ENCODE measurements at regions not wholly inside any gene's neighbourhood (a gene's known extent, or its start where the extent isn't known, plus 50 kb on each side); places are given as distances from the start of the nearest gene placed in this dataset.

DNA sequence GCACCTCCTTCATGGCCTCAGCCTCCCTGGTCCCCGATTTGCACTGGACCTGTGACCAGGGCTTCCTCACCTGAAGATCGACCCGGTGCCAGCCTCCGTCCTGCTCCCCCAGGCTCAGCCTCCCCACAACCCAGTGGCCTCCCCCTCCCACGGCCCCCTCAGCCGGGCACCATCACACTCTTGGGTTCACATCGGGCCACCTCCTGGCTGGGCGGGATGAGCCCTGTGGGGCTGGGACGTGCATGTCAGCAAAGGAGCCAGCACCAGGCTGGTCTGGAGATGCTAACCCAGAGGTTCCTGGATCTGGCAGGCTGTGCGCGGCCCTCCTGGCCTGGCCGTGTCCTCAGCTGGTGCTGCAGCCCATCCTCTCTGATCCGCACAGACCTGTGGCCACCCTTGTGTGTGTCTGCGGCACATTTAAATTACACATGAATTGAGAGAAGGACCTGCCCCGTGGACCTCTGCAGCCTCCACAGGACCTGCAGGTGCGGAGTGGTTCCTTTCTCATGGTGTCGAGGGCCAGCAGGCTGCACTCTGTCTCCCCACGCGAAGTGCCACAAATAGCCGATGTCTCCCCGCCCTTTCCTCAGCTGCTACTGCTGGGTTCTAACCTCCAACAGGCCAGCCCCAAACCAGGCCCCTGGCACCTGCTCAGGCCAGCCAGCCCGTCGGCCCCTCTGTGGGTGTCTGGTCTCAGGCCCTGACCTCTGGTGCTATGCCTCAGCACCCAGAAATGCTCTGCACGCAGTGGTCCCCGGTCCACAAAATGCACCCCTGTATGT, 237.5 kb downstream of the ERMARD start:
- no peak for DNase-seq

DNA sequence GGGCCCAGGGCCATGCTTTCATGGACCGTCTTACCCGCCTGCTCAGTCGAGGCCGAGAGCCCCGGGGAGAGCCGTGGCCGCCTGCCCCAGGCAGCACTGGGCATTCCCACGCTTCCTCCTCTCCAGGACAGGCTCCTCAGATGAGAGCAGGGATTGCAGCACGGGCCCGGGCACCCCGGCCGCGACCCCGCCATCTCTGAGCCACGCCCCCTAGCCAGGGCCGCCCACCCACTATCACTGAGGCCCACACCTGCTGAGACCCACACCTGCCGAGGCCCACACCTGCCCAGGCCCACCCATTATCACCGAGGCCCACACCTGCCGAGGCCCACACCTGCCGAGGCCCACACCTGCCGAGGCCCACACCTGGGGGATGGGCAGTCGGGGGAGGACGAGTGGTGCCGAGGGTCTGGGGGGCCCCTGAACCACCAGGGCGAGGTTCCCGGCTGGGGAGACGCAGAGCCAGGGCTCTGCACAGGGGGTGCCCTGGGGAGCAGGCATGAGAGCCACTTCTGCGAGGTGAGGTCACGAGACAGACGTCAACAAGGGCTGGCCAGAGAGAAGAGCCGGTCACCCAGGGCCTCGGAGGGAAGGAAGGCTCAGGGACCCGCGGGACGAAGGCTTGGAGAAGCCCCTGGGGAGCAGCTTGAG, 235.6 kb downstream of the ERMARD start:
- DNase-seq = no peak

DNA sequence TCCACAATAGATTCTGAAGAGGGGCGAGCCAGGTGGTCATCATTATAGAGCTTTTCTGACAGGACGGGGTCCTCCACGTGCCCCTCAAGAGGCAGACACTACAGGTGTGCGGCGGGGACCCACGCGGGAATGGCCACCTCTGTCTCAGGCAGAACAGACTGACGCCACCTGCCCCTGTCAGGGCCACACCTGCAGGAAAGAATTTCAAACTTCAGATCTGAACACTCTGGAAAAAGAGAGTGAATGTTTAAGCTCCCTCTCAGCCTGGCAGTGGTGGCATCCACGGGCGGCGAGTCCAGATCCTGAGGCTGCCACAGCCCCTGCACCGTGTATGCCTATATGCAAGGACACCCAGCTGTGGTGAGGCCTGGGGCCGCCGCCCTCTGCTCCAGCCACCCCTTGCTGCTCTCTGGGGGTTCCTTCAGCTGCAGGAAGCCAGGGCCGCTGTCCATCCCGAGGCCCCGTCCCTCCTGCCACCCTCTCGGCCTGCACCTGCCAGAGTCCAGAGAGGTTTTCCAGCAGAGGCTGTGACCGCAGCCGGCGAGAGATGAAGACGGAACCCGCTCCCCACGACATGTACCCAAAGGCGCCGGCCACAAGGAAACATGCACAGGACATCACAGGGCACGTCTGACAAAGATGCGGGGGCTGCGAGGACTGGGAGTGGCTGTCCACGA, 234.9 kb downstream of the ERMARD start:
- DNase-seq = no peak

DNA sequence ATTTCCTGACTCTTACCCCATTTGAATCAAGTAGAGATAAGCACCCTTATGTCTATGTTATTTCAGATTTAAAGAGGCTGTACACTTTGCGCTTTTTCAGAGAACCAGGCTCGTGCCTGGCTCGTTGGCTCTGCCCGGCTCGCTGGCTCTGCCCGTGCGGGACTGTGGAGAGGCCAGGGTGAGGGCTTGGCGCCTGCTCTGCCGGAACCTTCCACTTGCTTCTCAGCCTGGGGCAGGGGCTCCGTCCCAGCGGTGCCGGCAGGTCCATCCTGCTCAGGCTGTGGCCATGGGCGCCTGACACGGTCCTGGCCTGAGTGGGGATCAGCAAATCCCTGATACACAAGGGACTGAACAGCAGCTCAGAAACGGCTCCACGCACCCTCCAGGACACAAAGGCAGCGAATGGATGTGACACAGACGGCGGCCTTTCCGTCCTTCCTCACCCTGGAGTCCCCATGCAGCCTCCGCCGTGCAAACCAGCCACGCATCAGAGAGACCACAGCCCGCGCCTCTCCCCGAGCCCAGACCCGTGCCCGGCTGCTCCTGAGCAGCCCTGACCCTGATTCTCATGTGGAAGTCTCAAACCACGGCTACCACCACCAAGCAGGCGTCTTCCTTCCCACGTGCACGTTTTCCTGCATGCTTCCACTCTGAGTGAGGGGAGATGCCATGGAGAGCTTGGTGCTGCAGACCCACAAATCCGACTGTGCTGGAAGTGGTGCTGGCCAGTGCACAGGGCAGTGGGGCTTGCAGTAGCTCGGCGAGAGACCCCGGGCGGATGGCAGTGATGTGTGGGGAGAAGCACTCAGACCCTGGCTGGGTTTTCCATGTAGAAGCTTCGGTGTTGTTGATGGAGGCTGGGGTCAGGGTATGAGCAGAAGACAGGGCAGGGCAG, 233.9 kb downstream of the ERMARD start:
- no peak for DNase-seq

DNA sequence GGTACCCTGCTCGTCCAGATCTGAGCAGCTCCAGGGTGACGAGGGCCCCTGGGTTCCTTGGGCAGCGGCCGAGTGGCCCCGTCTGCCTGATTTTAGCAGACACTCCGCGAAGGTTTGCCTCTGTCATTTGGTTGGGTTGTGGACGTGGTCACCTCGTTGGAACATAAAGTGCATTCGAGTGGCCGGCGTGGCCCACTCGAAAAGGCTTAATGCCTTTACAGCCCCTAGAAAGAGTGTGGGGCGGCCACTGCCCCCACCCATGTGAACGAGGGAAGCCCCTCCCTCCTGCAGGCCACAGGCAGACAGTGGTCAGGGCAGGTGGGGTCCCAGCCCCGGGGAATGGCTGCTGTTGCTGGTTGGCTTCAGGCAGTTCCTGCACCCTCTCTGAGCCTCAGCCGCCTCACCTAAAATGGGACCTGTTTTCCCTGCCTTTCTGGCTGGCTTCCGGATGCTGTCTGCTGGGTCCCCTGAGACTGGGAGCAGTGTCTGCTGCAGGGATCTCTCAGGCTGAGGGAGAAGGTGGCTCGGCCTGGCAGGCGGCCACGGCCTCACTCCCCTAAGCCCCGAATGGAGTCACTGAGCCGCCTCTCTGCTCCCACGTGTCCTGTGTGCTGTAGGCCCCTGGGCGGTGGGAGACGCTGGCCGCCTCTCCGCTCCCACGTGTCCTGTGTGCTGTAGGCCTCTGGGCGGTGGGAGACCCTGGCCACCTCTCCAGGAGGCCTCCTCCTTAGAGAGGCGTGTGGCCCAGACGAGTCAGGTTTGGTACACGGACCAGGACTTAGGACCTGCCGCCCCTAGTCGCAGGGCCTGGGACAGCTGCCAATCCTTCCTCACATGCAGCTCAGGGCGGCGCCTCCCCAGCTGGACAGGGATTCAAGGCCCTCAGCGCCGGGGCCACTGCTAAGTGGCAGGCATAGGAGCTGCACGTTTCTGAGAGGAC, 233.0 kb downstream of the ERMARD start:
- DNase-seq = no peak

DNA sequence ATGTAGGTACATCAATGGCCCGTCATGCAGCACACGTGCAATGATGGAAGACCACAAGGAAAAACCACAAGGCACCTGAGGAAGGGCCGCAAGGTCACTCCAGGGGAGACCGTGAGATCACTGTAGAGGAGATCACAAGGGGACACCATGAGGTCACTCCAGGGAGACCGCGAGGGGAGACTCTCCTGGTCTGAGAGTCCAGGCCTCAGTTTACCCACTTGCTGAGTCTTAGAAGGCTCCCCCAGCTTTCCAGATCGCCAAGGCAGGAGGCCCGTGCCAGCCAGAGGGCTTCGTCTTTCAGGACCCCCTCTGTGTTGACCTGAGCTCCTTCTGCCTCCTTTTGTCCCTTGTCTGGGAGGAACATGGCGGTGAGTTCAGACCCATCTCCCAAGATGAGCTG, 232.2 kb downstream of the ERMARD start:
- DNase-seq = no peak

DNA sequence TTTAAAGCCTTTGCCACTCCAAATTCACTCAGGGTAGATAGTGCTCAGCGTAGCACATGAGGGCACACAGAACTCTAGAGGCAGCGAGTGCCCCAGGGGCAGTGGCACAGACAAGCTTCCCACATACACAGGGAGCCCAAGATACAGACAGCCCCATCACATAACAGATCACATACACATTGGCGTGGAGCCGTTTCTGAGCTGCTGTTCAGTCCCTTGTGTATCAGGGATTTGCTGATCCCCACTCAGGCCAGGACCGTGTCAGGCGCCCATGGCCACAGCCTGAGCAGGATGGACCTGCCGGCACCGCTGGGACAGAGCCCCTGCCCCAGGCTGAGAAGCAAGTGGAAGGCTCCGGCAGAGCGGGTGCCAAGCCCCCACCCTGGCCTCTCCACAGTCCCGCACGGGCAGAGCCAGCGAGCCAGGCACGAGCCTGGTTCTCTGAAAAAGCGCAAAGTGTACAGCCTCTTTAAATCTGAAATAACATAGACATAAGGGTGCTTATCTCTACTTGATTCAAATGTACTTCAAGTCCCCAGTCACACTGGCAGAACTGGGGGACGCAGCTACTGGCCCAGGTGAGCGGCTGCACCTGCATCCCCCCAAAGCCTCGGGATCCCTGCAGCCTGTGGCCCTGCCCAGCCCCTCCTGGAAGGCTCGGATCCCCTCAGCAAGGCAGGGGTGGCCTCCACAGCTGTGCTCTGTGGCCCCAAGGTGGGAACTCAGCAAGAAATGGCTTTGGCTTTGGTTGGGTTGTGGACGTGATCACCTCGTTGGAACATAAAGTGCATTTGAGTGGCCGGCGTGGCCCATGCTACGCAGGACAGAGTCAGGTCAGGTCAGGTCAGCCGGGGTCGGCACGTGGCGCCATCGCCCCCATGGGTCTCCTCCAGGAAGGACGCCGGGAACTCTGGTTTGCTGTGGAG, 231.3 kb downstream of the ERMARD start:
- DNase-seq = no peak

DNA sequence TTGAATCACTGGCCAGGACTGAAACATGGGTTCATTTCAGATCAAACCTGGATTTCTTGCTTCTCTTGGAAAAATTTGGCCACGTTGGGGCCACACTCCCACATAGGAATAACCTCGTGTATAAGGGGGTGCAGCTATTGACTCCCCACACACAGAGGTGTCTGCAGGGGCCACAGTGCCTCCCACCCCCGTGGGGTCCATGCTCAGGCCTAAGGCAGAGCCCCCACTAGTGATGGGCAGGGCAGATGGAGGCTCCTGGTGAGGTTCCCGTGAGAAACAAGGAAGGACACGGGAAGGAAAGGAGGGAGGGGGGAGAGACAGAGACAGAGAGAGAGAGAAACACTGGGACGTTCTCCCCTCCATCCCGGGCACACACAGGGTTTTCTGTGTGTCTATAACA, 230.5 kb downstream of the ERMARD start:
- no peak for DNase-seq

DNA sequence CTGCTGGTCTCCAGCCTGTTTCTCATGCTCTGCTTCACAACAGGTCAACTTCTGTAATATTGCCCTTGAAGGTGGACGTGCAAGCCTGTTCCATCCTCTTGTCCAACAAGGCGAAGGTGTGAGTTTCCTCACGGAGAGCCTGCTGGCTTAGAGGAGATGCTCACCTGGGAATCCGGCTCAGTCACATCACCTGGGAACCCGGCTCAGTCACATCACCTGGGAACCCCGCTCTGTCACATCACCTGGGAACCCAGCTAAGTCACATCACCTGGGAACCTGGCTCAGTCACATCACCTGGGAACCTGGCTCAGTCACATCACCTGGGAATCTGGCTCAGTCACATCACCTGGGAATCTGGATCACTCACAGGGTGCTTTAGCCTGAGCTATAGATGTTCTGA, 230.1 kb downstream of the ERMARD start:
- no peak for DNase-seq

DNA sequence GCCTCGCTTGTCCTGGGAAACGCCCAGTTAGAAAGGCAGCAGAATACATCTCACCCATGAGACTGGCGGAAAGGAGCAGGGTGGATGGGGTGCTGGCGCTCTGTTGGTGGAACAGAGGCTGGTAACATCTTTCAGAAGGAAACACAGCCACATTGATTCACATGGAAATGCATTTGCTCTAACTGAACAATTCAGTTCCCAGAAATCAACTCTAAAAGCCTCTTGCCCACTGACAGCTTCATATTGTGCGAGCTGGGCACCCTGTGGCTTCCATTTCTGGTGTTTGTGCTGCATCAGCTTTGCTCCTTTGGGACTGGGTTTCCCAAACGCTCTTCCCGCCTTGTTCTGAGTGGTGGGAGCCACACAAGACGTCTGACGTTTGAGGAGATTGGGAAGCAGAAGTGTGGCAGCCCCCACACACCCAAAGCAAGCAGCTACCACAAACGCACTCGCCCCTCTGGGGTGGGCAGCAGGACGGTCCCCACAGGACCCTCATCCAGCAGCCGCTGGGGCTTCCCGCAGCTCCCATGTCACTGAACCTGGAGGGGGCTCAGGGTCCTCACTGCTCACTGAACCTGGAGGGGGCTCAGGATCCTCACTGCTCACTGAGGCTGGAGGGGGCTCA, 229.5 kb downstream of the ERMARD start:
- no peak for DNase-seq

DNA sequence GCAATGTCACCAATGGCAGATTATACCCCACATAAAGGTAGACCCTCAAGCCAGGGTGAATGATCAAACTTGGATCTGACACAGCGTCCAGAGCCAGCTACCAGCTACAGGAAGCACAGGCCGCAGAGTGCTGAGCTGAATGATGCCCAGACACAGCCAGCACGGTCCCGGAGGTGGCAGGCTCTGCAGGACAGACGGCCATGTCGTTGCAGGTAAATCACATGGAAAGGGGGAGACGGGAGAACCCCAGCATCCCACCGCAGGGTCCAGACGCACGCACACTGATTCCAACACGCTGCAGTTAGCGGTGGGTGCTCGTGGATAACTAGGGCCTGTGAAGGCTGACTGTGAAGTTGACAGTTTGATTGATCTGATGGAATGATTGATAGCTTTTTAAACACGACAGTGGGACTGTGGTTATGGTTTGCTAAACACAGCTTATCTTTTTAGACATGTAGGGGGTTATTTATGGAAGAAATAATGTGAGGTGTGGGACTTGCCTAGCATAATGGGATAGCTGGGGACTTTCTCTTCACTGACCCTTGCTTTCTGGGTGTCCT, 228.5 kb downstream of the ERMARD start:
- DNase-seq = no peak

DNA sequence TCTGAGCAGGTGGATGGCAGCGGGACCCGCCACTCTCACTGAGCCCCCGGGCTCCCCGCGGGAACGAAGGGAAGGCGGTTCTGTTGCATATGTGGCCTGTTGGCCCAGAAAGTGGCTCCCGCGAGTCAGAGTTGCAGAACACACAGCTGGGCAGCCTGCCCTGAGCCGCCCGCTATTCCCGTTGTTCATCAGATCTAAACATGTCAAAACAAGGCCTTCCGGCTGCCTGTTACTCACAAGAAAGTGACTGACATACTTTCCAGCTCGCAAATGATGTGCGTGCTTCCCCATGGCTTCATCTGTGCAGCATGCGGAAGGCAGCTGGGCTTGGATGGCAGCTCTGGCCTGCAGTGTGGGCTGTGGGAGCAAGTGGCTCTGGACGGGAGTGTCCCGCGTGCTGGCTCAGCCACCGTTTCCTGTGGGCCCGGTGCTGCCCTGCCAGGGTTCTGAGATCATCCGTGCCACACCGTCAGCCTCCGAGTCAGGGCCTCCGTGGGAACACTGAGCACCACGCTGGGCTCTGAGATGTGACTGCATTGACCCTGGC, 227.3 kb downstream of the ERMARD start:
- DNase-seq = no peak

DNA sequence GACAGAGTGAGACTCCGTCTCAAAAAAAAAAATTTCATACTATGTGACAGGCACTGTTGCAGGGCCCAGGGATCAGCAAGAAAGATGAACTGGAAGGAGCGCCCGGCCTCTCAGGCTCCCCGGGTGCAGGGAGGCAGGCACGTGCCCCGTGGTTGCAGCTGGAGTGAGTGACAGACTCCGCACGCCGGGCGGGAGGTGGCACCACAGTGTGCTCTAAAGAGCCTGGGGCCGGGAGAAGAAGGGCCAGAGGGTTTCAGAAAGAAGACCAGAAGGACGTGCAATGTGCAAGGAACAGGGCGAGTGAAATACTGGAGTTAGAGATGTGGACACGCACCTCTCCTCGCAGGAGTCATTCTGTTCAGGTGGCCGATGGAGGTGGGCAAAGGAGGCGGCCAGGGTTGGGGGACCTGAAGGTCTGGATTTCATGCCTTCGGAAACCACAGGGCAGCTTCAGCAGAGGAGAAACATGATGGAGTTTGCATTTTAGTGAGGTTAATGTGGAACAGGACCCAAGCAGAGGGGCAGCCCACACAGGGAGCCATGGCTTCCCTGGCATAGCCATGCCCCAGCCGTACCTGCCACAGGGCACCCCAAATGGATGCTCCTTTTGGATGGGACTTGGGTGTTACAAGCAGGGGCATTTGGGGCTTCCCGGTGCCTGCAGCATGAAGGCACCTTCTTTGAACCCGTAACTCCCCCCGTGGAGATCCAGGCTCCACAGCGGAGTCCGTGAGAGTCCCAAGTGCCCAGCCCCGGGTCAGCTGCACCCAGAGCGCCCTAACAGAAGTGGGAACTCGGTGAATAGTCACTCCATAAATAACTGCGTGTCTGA, 226.2 kb downstream of the ERMARD start:
- no peak for DNase-seq

DNA sequence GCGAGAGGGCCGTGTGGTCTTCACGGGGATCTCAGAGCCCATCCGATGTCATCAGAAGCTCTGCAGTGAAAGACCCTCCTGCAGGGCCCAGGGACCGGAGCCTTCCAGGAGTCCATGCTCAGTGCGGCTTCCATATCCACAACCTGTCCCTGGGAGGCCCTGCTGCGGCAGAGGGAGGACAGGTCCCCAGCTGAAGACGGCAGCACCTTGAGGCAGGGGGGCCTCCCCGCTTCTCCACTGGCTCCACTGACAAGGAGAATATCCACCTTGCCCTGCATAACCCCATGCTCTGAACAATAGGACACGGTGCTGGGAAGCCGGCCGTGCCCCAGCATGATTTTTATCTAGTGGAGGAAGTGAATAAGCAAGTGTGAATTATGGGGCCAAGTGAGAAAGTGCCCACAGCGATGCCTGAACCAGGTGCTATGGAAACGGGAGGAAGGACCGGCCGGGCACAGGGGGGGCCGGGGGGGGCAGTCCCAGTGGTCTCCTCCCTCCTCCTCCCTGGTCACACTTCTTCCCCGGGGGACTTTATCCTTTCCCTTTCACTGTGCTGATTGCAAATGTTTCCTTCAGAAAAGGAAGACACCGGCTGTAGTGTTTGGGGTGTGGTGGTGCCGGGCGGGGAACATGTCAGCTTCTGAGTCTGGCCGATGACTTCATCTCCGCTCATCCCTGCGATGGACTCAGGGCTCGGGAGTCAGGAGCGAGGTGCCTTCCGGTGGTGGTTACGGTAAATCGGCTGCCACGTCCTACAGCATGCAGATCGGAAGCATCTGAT, 225.1 kb downstream of the ERMARD start:
- DNase-seq = no peak

DNA sequence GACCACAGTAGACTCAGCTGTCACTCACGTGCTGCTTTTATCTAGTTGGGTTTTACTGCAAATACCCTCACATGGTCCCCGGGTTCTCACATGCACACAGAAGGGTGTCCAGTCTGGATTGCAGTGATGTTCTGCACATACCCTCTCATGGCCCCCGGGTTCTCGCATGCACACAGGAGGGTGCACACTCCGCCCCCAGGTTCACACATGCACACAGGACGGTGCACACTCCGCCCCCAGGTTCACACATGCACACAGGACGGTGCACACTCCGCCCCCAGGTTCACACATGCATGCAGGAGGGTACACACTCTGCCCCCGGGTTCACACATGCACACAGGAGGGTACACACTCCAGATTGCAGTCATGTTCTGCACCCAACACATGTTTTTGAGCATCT, 224.3 kb downstream of the ERMARD start:
- DNase-seq = no peak

DNA sequence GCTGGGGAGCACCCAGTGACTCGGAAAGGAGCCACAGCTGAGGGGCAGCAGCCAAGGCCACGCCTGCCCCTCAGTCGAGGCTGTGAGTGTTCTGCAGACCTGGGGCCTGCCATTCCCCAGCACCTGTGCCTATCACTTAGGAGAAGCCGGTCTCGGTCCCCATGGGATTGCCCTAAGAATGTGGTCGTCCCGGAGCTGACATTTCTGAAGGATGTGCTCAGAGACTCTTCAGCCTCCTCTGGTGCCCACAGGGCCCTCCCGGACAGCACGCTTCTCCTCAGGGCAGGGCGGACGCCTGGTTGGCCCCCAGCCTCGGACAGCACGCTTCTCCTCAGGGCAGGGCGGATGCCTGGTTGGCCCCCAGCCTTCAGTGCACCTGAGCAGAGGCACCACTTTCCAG, 223.9 kb downstream of the ERMARD start:
- no peak for DNase-seq

DNA sequence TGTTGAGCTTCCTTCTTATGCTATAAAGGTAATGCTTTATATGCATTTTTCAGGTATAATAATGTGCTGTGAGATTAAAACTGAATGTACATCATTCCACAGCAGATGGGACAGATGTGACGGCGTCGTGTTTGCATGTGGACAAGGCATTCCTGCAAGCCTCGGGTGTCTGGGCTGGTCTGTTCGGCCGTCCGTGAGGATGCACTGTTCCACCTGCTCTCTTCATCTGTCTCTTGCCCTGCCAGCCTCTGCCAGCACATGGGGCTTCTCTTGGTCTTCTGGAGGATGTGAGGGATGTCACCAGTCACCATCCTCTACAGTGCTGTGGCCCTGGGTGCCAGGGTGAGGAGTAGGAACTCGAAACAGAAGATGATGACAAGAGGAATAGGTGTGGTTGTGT, 223.2 kb downstream of the ERMARD start:
- DNase-seq = no peak
